HFF-Myc (cell line): ENCODE measurements at regions not wholly inside any gene's neighbourhood (a gene's known extent, or its start where the extent isn't known, plus 50 kb on each side); places are given as distances from the start of the nearest gene placed in this dataset.
"Not testable (repeated sequence)": the region's sequence is repeated elsewhere in the genome, so short reads cannot be mapped to it uniquely, and the experiment has no call there.

ENCODE experiments used
- DNase-seq: peaks from one replicate; pipeline ENCODE4 v3.0.0-alpha.2; 2011; ENCODE audit warnings: low read depth; ENCODE audit errors: extremely low read depth
- H3K4me3 ChIP-seq: replicated peaks from 2 replicates; pipeline ENCODE4 v1.5.1; 2011; ENCODE audit warnings: low read depth, mild to moderate bottlenecking, control low read depth, low read length
- TF ChIP-seq, protein P1 (sequence below): IDR thresholded peaks from 2 replicates; pipeline ENCODE4 v1.5.1; 2012; ENCODE audit warnings: mild to moderate bottlenecking, low read depth, low read length, control low read depth; ENCODE audit errors: missing control alignments

GRCh38 chr10:35933491-35933890 is 291.4 kb upstream of the FZD8 start:
- H3K4me3 ChIP-seq = no peak overlapping the region
- TF ChIP-seq, protein P1, sequence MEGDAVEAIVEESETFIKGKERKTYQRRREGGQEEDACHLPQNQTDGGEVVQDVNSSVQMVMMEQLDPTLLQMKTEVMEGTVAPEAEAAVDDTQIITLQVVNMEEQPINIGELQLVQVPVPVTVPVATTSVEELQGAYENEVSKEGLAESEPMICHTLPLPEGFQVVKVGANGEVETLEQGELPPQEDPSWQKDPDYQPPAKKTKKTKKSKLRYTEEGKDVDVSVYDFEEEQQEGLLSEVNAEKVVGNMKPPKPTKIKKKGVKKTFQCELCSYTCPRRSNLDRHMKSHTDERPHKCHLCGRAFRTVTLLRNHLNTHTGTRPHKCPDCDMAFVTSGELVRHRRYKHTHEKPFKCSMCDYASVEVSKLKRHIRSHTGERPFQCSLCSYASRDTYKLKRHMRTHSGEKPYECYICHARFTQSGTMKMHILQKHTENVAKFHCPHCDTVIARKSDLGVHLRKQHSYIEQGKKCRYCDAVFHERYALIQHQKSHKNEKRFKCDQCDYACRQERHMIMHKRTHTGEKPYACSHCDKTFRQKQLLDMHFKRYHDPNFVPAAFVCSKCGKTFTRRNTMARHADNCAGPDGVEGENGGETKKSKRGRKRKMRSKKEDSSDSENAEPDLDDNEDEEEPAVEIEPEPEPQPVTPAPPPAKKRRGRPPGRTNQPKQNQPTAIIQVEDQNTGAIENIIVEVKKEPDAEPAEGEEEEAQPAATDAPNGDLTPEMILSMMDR = no peak
- no peak for DNase-seq

GRCh38 chr10:35929962-35930361 is 287.9 kb upstream of the FZD8 start:
- H3K4me3 ChIP-seq, DNase-seq: not testable (repeated sequence)

DNA sequence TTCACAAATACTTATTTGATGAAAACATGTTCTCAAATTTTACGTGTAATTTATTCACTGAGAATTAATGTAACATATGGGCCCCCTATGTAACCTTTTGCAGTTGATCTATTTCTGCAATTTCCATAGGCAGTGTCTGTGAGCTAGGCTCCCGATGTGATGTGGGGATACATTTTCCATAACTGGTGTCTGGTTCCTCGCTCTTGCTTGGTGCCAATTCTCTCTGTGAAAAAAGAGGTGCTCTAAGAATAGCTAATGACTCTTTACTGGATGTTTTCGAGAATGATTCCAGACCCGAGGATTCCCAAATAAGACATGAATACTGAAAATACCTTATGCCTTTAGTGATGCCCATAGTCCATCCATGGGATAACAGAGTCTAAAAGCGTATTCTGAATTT is 286.7 kb upstream of the FZD8 start:
- DNase-seq = no peak

DNA sequence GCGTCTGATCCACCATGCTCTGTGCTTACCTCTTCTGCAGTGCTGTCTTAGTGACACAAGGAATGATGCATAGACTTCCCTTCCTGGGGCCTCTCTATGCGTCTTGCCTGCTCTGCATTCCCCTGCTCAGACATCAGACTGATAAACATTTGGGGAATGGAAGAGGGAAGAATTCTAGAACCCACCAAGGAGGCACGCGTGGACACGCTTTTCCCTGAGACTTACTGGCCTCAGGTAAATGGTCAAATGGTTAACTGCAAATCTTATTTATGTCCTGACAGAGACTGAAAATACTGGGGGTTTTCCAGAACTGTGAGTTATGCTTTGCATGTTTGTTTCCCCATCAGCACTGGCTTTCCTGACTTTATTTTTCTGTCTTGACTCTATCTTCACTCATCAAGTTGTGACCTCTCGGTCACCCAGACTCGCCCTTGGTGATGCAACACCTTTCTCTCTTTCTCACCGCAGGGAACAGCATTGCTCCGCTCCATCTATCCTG is 285.9 kb upstream of the FZD8 start:
- DNase-seq = no peak
- no peak overlapping the region for H3K4me3 ChIP-seq
- TF ChIP-seq, protein P1 = no peak

More for the DNA sequence above, 286.7 kb upstream of the FZD8 start:
- TF ChIP-seq, protein P1 = no peak
- no peak overlapping the region for H3K4me3 ChIP-seq

- DNase-seq = no peak
- TF ChIP-seq, protein P1 = no peak
- H3K4me3 ChIP-seq = no peak overlapping the region
These were observed 285.2 kb upstream of the FZD8 start for GRCh38 chr10:35927341-35927740.

GRCh38 chr10:35926846-35927245 is 284.8 kb upstream of the FZD8 start:
- TF ChIP-seq, protein P1 = no peak
- no peak overlapping the region for H3K4me3 ChIP-seq
- no peak for DNase-seq

GRCh38 chr10:35925493-35925892 is 283.4 kb upstream of the FZD8 start:
- TF ChIP-seq, protein P1 = no peak
- no peak for DNase-seq
- no peak overlapping the region for H3K4me3 ChIP-seq
